Stimulated activated CD8-positive, alpha-beta memory T cell treated with anti-CD3 and anti-CD28 coated beads, Interleukin-7, amount 100 ng/mL, for 1 hour (primary cell): ENCODE measurements at regions not wholly inside any gene's neighbourhood (a gene's known extent, or its start where the extent isn't known, plus 50 kb on each side); places are given as distances from the start of the nearest gene placed in this dataset.

ENCODE experiments used
- DNase-seq, 2 donors: peaks; one replicate each; pipeline ENCODE4 v3.0.0-alpha.2; 2020; ENCODE audit warnings: low read depth in 2 of 2

GRCh38 chr6:155995281-155995680, 539.6 kb upstream of the NOX3 start:
- no peak for DNase-seq

GRCh38 chr6:155994086-155994485, 538.4 kb upstream of the NOX3 start:
- no peak for DNase-seq

GRCh38 chr6:155993240-155993639, 537.6 kb upstream of the NOX3 start:
- DNase-seq, result no peak

- DNase-seq, result no peak
Measured at GRCh38 chr6:155985660-155986138, 530.1 kb upstream of the NOX3 start.

- no peak for DNase-seq
Measured at GRCh38 chr6:155980768-155981079, 525.1 kb upstream of the NOX3 start.

GRCh38 chr6:155980014-155980767, 524.6 kb upstream of the NOX3 start:
- no peak for DNase-seq

- DNase-seq, result no peak
Measured at GRCh38 chr6:155975506-155975905, 519.9 kb upstream of the NOX3 start.

GRCh38 chr6:155974811-155975323, 519.2 kb upstream of the NOX3 start:
- no peak for DNase-seq

- no peak for DNase-seq
Measured at GRCh38 chr6:155974359-155974758, 518.7 kb upstream of the NOX3 start.

GRCh38 chr6:155970876-155971708, 515.5 kb upstream of the NOX3 start:
- DNase-seq, result no peak

GRCh38 chr6:155970472-155970871, 514.8 kb upstream of the NOX3 start:
- DNase-seq, result no peak

GRCh38 chr6:155968921-155969320, 513.3 kb upstream of the NOX3 start:
- no peak for DNase-seq

GRCh38 chr6:155967322-155967721, 511.7 kb upstream of the NOX3 start:
- no peak for DNase-seq

- no peak for DNase-seq
Measured at GRCh38 chr6:155964544-155964943, 508.9 kb upstream of the NOX3 start.

- DNase-seq, result no peak
Measured at GRCh38 chr6:155962276-155962675, 506.6 kb upstream of the NOX3 start.

GRCh38 chr6:155959898-155960495, 504.4 kb upstream of the NOX3 start:
- no peak for DNase-seq

- DNase-seq, result no peak
Measured at GRCh38 chr6:155958550-155958949, 502.9 kb upstream of the NOX3 start.

GRCh38 chr6:155955038-155955437, 499.4 kb upstream of the NOX3 start:
- no peak for DNase-seq

- no peak for DNase-seq
Measured at GRCh38 chr6:155954149-155954548, 498.5 kb upstream of the NOX3 start.

GRCh38 chr6:155949256-155949655, 493.6 kb upstream of the NOX3 start:
- no peak for DNase-seq

- no peak for DNase-seq
Measured at GRCh38 chr6:155946860-155947259, 491.2 kb upstream of the NOX3 start.

- no peak for DNase-seq
Measured at GRCh38 chr6:155943635-155944034, 488.0 kb upstream of the NOX3 start.

- no peak for DNase-seq
Measured at GRCh38 chr6:155939253-155939652, 483.6 kb upstream of the NOX3 start.
